Brain microvascular endothelial cell (primary cell): ENCODE measurements at regions not wholly inside any gene's neighbourhood (a gene's known extent, or its start where the extent isn't known, plus 50 kb on each side); places are given as distances from the start of the nearest gene placed in this dataset.

Experiments used
- DNase-seq: peaks from one replicate; pipeline ENCODE4 v3.0.0-alpha.2; 2020
- H3K27ac ChIP-seq: fragments of 250-450 bp; sonication (Bioruptor Pico); 2 replicates; pipeline ENCODE4 v1.5.1; 2020; ENCODE audit warnings: mild to moderate bottlenecking, moderate library complexity
- H3K27me3 ChIP-seq: fragments of 250-450 bp; sonication (Bioruptor Pico); replicated peaks from 2 replicates; pipeline ENCODE4 v1.5.1; 2020; ENCODE audit warnings: mild to moderate bottlenecking
- H3K36me3 ChIP-seq: fragments of 250-450 bp; sonication (Bioruptor Pico); replicated peaks from 2 replicates; pipeline ENCODE4 v1.5.1; 2020; ENCODE audit warnings: mild to moderate bottlenecking
- H3K4me3 ChIP-seq: 2 replicates; pipeline ENCODE4 v1.5.1; 2011; ENCODE audit warnings: low read depth, mild to moderate bottlenecking, control low read depth, low read length, moderate library complexity
- CTCF ChIP-seq: IDR thresholded peaks from 2 replicates; pipeline ENCODE4 v1.5.1; 2011; ENCODE audit warnings: low read depth, mild to moderate bottlenecking, moderate library complexity, low read length, control low read depth, inconsistent platforms; ENCODE audit errors: missing control alignments
- in situ Hi-C: cut with HindIII; loops from 2 replicates; pipeline ENCODE4 v1.10.0; 2017; ENCODE audit warnings: low sequenced_read_pairs, low pct_ligation_motif_present

GRCh38 chr2:181172676-181173075, 192.3 kb downstream of the UBE2E3 start:
- in situ Hi-C loops, result no loop called here

GRCh38 chr2:181174611-181175580, 194.5 kb downstream of the UBE2E3 start:
- no peak for TF ChIP-seq CTCF
- no peak overlapping the region for H3K27ac ChIP-seq
- no peak overlapping the region for H3K4me3 ChIP-seq
- in situ Hi-C loops, result no loop called here
- no peaks in the 10 kb centered on the region for H3K36me3 ChIP-seq
- DNase-seq, result peak; percentile 22
- H3K27me3 ChIP-seq, result no peaks in the 10 kb centered on the region

More at GRCh38 chr2:181172676-181173075, 192.3 kb downstream of the UBE2E3 start:
- DNase-seq, result no peak
- no peak for TF ChIP-seq CTCF
- no peak overlapping the region for H3K27ac ChIP-seq
- H3K27me3 ChIP-seq, result no peaks in the 10 kb centered on the region
- H3K36me3 ChIP-seq, result no peaks in the 10 kb centered on the region
- H3K4me3 ChIP-seq, result no peak overlapping the region

- Histone ChIP-seq H3K27me3 (no peaks in the 10 kb centered on the region), H3K36me3 (no peaks in the 10 kb centered on the region), H3K27ac (no peak overlapping the region), H3K4me3 (no peak overlapping the region)
- no peak for DNase-seq
- in situ Hi-C loops, result no loop called here
- no peak for TF ChIP-seq CTCF
These were observed 196.1 kb downstream of the UBE2E3 start for GRCh38 chr2:181176540-181176939.

- Histone ChIP-seq H3K36me3 (no peaks in the 10 kb centered on the region), H3K4me3 (no peak overlapping the region), H3K27ac (no peak overlapping the region), H3K27me3 (no peaks in the 10 kb centered on the region)
- DNase-seq, result no peak
- TF ChIP-seq CTCF, result no peak
- in situ Hi-C loops, result no loop called here
These were observed 197.0 kb downstream of the UBE2E3 start for GRCh38 chr2:181177376-181177775.

GRCh38 chr2:181178130-181178529, 197.7 kb downstream of the UBE2E3 start:
- Histone ChIP-seq H3K27me3 (no peaks in the 10 kb centered on the region), H3K36me3 (no peaks in the 10 kb centered on the region), H3K4me3 (no peak overlapping the region), H3K27ac (no peak overlapping the region)
- no peak for DNase-seq
- in situ Hi-C loops, result no loop called here
- TF ChIP-seq CTCF, result no peak
